ENCODE measurements at regions not wholly inside any gene's neighbourhood (a gene's known extent, or its start where the extent isn't known, plus 50 kb on each side); places are given as distances from the start of the nearest gene placed in this dataset.
"Not testable (repeated sequence)": the region's sequence is repeated elsewhere in the genome, so short reads cannot be mapped to it uniquely, and the experiment has no call there.

DNA sequence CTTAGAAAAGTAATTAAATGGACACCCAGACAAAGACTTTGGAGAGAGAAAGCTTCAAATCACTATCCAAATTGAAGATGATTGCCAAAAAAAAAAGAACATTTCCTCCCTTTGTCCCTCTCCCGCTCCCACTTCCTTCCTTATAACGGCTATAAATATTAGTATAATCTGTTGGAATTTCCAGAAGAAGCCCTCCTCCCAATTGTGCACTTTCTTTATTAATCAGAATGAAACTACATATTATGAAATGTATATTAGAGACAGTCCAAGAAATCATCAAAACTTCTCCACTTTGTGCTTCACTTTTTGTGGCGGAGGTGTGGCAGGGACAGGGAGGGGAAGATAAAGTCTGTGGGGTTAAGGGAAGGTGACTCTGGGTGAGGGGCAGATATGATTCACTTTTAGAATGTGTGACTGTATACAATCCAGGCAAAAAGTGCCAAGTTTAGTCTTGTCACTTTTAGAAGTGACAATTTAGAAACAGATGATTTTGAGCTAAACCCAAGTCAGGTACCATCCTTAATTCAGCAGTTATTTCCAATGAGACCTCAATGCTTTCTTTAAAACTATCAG is 195.0 kb upstream of the MARCKS start:
- no peak for DNase-seq (ENCODE audit: low read depth)

DNA sequence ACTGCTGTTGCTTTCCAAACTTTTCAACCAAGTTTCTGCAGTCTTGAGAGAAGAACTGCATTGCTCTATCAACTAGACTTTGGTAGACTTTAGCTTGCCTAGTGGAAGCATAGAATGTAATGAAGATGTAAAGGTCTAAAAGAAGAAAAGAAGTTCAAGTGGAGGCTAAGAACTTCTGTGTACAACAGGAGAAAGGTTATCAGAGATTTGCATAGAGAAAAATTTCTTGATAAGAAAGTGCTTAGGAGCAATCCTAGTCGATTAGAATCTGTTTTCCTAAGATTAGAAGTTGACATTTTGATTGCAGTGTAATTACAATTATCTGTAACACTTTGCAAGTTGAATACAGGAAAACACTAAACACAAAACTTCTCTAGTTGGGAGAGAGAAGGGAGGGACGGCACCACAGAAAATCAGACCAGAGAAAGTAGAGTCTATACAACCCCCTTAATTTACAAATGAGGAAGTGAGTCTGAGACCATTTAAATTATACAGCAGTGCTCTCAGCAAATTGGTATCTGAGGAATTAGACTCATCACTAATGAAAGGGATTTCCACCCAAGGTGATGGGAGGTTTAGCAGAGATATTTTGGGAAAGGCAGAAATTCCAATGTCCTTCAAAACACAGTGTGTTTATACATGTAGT is 194.3 kb upstream of the MARCKS start:
- no peak for DNase-seq (ENCODE audit: low read depth)

DNA sequence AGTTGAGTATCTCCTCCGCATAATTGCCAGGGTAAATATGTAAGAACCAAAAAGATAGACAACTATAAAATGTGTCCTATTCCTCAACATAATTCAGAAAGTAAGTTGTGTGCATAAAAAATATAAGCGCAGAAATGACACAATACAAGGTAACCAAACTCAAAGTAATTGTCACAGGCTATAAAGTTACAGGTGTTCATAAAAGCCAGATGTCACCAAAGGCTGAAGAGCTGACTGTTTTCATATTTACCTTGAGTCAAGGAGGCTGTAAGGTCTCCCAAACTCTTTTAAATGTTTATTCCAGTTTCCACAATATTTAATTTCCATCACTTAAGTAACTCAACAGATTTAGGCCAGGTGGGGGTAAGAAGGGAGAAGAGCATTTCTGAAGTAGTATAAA is 192.2 kb upstream of the MARCKS start:
- DNase-seq (ENCODE audit: low read depth), result no peak

DNA sequence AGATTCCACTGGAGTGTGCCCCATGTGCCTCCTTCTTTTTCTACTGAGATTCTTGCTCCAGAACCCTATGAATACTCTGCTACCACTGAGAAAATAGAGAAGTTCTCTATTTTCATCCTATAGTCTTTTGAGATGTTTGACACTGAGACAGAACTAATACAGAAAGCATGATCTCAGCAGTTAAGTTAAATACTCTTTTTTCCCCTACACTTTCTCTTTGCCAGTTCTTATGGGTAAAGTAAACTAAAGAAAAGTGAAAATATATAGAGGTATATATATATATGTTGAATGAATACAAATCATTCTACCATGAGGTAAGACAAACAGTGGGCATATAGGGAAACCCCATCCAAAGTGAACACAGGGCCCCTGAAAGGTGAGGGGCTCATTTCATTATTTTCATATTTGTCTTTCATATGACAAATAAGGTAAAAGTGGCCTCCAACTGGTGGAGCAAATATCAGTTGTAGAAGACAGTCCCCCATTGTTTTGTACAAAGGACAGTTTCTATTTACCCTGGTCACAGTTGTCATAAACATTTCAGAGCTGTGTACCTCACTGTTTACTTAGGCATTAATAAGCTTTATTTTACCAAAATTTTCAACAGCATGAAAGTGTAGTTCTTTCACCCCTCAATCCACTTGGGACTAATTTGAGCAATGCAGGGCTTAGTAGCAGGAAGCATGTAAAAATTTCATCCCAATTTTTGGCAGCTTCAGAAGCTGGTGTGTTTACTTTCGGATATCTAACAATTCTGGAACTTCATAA is 188.3 kb upstream of the MARCKS start:
- no peak for DNase-seq (ENCODE audit: low read depth)

DNA sequence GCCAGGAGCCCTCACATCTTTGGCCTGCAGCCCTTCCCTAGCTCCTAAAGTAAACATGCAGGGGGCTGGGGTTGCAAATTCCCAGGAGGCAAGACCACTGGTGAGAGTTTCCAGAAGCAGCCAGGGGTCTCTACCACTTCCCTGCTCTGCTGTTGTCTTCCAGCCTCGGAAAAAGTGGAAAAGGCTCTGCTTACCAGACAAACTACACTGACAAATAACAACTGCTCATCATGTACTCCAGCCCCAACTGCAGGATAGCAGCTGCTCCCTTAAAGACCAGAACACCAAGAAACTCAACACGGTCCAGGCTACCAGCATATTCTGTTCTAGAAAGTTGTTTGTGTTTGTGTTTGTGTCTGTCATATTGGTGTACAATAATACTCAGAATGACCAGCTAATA is 187.5 kb upstream of the MARCKS start:
- no peak for DNase-seq (ENCODE audit: low read depth)

DNA sequence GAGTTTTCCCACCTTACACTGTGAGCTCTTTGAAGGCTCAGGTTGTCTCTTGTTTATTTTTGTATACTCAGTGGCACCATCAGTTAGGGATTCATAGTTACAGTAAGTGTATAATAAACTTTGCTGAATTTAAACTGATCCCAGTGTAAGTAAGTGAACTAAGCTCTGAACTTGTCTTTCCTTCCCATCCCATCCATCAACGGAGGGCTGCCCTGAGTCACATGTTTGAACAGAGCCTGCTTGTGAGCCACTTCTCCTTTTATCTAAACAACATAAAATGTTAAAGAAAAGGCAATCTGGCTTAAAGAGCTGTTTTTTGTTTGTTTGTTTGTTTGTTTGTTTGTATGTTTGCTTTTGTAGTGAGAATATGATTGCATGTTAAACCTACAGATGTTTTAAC is 185.7 kb upstream of the MARCKS start:
- peak; percentile 54 for DNase-seq (ENCODE audit: low read depth)

DNA sequence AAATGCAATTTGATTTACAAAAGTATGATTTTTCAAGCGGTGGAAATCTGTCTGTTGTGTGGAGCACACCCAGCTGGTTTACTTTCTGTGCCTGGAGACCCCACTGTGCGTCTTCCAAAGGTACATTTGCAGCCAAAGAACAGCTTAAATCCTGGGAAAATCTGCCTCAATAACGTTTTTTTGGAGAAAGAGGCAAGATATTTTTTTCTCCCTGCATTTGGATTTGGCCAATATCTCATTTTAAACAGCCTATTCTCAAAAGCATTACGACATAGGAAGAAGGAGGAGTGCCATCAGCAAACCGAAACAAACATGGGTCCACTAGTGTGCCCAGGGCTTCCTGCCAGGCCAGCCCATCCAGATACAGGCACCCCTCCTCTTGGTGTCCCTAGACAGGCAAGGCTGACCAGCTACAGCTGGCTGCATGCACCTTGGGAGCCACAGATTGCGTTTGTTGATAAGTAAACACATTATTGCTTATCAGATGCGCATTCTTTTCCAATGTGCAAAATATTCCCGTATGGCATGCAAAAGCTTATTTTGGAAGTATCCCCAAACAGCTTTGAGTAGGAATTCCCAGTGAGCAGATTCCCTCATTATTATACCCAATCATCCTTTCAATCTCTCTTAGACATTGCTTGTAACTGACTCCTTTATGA is 184.5 kb upstream of the MARCKS start:
- DNase-seq (ENCODE audit: low read depth), result peak; percentile 29

DNA sequence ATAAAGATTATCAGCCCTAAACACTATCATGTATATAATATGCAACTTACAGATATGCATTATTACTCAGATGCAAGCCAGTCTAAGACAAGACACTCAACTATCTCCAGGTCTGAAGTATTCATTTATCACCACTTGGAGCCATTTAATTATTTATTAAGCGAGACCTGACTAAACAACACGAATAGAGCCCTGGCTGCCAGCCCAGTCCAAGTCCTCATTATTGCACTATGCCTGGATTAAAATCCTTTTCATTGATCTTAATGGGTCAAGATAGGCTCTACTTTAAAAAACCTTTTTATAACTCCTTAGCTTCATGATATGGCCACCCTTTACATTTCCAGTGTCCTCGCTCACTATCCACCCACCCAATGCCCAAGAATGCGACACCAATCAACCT is 183.1 kb upstream of the MARCKS start:
- no peak for DNase-seq (ENCODE audit: low read depth)

DNA sequence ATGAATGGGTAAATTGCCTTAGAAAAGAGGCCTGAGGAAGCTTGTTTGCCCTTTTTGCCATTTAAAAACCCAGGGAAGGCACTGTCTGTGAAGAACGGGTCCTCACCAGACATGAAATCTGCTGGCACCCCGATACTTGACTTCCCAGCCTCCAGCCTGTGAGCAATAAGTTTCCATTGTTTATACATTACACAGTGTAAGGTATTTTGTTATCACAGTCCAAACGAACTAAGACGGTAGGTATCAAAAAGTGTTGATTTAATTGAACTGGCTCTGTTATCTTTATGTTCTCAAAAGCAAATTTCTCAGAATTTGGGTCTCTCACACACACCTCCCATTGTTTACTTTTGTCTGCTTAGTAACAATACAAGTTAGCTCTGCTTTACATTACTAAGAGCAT is 181.1 kb upstream of the MARCKS start:
- no peak for DNase-seq (ENCODE audit: low read depth)

DNA sequence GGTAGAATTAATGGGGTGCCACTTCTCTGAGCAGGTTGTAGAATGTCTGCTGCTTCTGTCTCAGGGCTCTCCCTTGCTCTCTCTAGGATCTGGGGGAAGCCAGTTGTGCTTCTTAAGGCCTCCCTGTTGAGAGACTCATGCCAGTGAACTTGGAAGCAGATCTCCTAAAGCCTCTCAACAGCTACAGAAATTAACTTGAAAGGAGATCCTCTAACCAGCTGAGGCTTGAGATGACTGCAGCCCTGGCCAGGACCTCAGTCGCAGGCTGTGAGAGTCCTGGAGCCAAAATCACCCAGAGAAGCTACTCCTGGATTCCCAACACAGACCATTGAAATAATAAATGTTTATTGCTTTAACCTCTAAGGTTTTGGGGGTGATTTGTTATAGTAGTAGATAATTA is 180.2 kb upstream of the MARCKS start:
- no peak for DNase-seq (ENCODE audit: low read depth)

DNA sequence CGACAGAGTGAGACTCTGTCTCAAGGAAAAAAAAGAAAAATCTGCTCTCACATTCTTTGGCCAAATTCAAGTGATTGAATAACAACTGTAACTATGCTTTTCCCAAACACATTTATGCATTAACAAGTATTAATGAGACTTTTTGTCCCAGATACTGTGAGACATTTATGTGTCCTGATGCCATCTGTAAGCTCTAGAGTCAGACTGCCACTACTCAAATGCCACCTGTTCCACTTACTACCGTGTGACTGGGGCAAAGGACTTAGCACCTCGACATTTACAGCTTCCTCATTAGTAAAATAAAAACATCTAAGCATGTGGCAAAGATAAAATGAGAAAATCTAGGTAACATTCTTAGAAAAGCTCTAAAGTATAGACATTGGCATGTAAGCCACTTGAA is 178.1 kb upstream of the MARCKS start:
- DNase-seq (ENCODE audit: low read depth), result no peak

DNA sequence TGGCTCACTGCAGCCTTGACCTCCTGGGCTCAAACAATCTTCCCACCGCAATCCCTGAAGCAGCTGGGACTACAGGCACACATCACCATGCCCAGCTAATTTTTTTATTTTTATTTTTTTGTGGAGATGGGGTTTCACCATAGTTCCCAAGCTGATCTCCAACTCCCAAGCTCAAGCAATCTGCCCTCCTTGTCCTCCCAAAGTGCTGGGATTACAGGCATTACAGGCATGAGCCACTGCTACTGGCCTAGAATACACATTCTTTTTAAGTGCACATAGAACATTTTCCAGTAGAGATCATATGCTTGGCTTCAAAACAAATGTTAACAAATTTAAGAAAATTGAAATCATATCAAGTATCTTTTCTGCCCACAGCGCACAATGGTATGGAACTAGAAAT is 176.8 kb upstream of the MARCKS start:
- DNase-seq (ENCODE audit: low read depth), result no peak

DNA sequence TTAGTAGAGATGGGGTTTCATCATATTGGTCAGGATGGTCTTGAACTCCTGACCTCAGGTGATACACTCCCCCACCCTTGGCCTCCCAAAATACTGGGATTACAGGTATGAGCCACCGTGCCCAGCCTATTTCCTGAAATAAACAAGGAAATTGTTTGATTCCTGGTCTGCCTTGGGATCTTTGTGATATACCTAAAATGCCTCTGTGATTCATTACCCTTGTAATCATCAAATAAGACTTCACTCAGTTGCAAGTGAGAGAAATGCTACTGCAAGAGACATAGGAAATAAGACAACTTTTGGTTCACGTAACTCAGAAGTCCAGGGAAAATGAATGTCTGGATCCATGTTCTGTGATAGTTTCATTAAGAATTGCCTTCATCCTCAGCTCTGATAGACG is 173.2 kb upstream of the MARCKS start:
- no peak for DNase-seq (ENCODE audit: low read depth)

DNA sequence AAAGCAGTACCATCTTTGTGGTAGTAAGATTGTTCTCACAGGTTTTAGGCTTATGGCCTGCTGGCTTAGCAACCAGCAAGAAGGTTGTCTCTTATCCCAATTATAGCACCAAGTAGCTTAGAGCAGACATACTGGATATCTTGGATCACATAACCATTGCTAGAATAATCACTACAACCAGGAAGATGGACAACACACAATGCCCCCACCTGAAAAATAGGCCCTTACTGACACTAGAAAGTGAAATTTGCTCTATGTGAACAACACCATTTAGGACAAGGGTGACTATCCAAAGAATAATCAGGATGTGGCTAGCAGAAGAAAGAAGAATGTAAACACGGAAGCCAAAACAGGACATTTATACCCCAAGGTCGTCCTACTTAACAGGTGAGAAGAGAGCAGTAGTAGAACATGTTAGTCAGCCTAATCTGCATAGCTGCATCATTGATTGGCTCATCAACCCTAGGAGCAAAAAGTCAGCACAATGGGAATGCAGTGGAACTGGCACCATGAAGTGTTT is 172.7 kb upstream of the MARCKS start:
- DNase-seq (ENCODE audit: low read depth), result peak; percentile 41

DNA sequence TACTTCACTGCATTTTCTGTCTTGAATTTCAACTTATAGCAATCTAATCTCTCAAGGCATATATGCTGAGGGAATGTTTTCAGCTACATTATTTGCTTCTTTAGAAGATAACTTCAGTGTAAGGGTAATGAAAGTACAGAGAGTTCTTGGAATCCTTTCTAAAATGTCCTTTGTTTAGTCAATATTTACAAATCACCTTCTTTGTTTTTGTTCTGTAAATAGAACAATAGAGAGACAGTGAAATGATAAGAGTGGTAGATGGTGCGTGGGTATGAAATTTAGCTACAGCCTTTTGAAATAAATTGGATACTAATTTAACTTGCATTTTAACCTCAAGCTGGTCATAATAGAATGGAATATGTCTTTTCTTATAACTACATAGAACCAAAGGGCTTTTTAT is 171.1 kb upstream of the MARCKS start:
- no peak for DNase-seq (ENCODE audit: low read depth)

DNA sequence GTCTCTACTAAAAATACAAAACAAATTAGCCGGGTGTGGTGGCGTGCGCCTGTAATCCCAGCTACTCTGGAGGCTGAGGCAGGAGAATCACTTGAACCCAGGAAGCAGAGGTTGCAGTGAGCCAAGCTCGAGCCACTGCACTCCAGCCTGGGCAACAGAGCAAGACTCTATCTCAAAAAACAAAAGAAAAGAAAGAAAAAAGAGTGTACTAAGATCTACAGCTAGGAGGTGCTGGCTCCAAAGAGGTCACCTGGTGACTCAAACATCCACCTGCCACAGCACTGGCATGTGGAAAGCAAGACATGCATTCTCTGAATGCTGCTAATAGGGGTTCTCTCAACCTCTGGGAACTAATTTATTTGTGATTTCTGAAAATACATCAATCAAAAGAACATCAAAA is 167.5 kb upstream of the MARCKS start:
- not testable (repeated sequence) for DNase-seq (ENCODE audit: low read depth)

DNA sequence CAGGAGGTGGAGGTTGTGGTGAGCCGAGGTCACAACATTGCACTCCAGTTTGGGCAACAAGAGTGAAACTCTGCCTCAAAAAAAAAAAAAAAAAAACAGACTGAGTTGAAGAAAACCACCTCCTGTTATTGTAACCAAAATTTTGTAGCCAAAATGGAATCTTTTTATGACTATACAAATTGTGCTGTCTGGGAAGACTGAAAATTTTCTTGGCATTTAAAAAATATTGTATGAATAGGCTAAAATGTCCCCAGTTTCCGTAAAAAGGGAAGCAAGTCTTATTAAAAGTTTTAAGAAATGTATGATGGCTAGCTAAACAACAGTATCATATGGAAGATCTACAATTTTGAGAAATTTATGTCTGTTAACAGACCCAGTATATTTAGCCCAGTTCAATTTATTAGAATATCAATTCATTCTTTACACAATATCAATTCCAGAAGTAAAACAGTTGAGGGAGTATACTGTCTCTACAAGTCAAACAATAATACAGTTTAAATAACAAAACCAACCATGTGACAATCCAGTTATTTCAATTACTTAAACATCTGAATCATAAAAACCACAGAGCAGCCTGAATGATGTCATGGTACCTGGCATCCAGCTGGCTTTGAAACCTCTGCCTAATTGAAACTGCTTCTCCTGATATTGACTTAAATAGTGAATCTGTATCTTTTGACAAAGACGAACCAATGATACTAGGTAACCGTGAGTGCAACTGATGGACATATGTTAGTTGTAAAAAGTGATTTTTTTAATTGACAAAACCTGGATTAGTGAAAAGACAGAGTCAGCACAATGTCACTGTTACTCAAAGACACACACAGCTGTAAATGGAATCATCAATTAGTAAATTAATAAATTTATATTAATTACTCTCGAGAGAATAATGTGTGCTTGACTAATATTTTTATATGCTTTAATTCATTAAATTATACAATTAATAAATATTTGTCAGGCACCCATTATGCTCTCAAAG is 166.6 kb upstream of the MARCKS start:
- peak; percentile 91 for DNase-seq (ENCODE audit: low read depth)

DNA sequence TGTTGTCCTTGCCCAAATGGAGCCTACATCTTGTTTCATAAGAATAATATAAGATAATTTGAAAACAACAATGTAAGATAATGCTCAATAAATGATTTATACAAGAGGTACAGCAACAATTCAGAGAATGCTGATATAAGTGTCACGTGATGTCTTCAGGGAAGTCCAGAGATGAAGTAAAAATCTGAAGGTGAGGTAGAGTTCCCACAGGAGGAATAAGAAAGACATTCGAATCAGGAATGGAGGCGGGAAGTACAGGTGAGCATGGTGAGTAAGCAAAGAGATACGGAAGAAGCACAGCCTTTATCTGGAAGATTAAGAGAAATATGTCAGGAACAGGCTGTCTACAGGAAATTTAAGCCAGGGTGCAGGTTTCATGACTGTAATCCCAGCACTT is 165.9 kb upstream of the MARCKS start:
- DNase-seq (ENCODE audit: low read depth), result no peak

DNA sequence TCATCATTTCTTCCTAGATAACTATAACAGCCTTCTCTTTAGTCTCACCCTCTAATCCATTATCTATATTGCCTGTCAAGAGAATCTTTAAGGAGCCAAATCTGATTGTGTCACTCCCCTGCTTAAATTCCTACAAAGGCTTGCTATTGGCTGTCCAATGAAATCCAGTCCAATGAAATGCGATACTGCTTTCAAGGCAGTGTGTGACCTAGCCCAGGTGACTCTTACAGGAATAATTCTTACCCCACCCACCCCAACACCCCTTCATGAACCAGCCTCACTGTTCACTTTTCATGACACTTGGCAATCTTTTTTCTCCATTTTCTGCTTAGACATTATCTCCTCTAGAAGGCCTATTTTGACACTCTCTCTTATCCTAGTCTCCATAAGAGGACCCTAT is 163.3 kb upstream of the MARCKS start:
- DNase-seq (ENCODE audit: low read depth), result no peak

DNA sequence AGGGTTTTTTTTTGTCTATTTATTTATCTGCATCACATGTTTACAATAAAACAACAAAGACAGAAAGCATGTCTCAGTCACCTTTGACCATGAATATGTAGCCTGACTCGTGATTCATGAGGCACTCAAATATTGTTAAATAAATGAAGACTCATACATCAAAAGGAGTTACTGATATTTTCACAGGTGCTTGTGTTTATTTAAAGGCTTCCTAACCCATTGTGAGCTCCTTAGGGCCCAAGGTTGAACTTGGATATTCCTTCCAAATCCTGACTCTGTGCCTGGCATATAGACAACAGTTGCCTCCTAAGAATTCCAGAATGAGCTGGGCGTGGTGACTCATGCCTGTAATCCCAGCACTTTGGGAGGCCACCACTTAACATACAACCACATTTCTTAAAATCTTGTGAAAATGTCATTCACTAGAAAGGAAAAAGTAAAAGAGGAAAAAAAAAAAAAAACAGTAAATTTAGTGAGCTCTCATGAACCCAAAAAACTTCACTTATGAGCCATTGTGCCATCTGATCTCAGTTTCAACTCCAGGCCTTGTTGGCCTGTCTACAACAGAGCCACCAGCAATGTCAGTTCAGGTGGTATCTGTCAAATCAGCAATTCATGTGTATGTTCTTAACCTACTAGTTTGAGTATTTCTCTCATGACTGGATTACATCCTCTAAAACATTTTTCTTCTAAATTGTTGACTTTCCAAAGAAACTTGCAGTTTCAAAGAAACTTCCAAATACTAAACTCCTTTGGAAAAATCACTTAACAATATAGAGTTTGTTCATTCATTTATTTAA is 162.7 kb upstream of the MARCKS start:
- DNase-seq (ENCODE audit: low read depth), result no peak

DNA sequence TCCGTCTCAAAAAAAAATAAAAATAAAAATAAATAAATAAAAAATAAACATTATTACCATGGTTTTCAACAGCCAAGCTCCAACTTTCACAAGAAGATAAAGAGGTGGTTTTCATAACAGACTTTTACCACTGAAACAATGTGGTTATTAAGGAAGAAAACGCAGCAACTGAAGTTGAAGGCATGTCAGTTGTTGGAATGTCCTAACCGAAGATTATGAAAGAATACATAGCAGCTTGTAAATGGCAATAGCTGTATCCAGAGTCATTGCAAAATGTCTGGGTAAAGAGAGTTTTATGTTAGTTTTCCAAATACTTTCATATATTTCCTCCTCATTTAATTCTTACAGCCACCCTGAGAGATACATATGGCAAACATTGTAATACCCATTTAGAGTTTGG is 161.6 kb upstream of the MARCKS start:
- peak; percentile 98 for DNase-seq (ENCODE audit: low read depth)
